Stimulated activated CD8-positive, alpha-beta memory T cell treated with anti-CD3 and anti-CD28 coated beads, Interleukin-7, amount 100 ng/mL, for 1 hour (primary cell): ENCODE measurements at regions not wholly inside any gene's neighbourhood (a gene's known extent, or its start where the extent isn't known, plus 50 kb on each side); places are given as distances from the start of the nearest gene placed in this dataset.
"Not testable (repeated sequence)": the region's sequence is repeated elsewhere in the genome, so short reads cannot be mapped to it uniquely, and the experiment has no call there.

Experiments used
- DNase-seq, 2 donors: peaks; one replicate each; pipeline ENCODE4 v3.0.0-alpha.2; 2020; ENCODE audit warnings: low read depth in 2 of 2

DNA sequence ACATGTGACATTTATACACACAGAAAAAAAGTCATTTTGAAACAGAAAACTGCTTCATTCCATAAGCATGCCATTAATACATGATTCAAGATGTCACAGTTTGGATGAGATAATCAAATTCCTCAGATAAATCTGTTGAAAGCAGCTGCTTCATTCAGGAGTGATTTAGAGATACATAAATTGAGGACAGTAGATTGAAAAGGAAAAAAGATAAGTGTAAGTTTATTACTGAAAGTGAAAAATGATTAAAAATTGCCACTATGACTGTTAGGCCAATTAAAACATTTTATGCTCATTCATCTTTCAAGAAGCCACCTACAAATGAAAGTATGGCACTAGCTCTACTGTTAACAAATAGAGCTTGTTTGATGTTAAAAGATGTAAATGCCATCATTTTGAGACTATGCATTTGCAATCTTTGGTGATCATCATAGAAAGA is 136.9 kb upstream of the CDK6 start:
- no peak for DNase-seq

DNA sequence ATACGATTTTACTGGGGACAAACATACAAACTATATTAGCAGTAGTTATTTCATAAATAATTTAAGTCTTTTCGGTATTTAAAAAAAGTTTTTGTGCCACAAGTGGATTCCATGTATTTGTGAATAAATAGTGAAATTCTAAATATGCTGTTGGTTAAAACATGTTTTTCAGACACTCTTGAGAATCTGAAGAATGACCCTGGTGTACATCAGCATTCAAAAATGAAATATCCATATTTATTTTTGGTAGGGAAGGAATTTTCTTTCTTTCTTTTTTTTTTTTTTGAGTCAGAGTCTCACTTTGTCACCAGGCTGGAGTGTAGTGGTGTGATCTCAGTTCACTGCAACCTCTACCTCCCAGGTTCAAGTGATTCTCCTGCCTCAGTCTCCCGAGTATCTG is 136.1 kb upstream of the CDK6 start:
- no peak for DNase-seq

DNA sequence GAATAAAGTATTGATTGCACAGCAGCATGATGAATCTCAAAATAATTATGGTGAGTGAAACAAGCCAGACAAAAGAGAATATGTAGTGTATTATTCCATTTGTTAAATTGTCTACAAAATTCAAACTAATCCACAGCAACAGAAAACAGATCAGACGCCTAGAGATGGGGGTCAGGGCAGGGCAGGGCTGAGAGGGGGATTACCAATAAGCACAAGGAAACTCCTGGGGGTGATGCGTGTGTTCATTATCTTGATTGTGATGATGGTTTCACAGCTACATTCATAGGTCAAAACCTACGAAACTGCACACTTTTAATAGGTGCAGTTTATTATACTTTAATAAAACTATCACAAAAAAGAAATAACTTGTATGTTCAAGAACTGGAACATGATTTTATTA is 132.7 kb upstream of the CDK6 start:
- no peak for DNase-seq

DNA sequence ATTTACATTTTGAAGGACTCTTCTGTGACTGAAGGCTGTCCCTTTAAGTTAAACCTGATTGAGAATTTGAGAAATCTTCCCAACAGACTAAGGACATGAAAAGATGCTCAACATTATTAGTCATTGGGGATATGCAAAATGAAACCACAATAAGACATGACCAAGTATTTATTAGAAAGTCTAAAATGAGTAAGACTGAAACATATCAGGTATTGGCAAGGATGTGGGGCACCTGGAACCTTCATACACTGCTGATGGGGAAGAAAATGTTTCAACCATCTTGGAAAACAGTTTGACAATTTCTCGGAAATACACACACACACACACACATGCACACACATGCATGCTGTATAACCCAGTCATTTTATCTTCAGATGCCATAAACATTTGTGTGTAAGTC is 132.1 kb upstream of the CDK6 start:
- DNase-seq = no peak

DNA sequence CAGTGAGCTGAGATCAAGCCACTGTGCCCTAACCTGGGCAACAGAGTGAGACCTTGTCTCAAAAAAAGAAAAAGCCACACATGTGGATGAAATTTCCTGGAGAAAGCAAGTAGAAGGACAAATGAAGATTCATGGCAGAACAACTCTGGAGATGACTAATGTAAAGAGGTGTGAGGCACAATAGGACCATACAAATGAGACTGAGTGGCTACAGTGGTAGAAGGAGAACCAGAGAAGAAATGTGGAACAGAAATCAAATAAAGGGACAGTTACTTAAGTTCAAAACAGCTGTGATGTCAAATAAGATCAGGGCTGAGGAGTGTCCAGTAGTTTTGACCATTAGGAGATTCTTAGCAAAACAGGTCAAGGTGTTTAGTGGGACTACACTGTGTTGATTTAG is 130.9 kb upstream of the CDK6 start:
- DNase-seq = no peak

- DNase-seq = no peak
Observed at GRCh38 chr7:92964141-92964540, 127.8 kb upstream of the CDK6 start.

DNA sequence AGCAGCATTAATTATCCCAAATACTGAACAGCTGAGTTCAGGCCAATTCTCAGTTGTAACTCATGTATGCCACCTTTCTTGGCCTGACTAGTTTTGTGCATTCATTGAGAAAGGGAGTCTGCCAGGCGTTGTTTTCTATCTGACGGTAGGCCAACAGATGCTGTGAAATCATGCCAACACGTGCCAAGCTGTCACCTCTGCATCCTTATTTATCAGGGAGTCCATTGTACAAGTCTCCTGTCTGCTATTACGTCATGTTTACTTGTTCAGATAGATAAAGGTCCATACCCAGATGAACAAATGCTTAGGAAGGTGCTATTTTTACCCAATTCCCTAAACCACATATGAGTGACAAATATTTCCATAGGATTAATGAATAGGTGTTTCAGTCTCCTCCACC is 127.2 kb upstream of the CDK6 start:
- DNase-seq = no peak

GRCh38 chr7:92961961-92962360 is 125.6 kb upstream of the CDK6 start:
- no peak for DNase-seq

DNA sequence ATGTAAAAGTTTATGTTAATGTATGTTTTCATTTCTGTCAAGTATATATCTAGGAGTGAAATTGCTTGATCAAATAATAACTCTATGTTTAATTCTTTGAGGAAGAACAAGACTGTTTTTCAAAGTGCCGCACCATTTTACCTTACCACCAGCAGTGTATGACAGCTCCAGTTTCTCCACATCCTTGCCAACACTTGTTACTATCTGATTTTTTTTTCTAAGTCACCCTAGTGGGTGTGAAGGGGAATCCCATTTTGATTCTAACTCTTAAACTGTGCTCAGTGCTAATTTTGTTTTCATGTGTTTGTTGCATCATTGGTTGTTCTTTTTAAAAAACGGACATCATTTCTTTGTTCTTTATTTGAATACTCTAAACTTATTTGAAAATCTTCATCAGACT is 120.2 kb upstream of the CDK6 start:
- DNase-seq = no peak

DNA sequence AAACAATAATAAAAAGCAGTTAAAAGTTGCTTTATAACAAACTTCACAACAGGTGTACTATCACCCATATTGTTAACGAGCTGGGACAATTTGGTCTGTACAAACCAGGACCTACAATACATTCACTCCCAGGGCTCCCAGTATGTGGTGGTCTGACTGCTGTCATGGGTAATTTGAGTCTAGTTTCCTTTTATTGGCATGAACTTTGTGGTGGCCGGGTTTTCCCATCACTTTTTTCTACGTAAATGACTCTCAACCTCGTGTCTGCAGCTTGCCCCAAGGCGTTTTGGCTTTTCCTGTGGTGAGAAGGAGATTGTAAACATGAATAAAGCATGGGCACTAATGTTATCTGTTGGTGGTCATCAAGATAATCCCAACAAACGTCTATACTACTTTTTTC is 118.7 kb upstream of the CDK6 start:
- DNase-seq = no peak

DNA sequence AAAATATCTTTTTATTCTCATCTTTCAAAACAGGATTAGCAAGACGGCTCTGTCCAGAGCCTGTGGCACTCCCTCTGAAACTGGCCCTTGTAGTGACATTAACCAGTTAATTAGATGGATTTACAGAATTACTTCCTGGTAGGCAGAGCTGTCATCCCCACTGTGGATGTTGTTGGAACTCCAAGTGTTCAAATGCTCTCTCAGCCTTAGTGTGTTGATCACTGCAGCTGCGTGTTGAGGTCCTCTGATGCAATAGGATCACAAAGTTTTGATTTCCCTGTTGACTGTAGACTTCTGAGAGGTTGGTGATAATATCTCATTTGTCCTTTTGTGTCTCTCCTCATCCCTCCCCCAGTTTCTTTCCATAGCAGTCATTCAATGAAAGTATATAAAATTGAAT is 117.3 kb upstream of the CDK6 start:
- DNase-seq = no peak

DNA sequence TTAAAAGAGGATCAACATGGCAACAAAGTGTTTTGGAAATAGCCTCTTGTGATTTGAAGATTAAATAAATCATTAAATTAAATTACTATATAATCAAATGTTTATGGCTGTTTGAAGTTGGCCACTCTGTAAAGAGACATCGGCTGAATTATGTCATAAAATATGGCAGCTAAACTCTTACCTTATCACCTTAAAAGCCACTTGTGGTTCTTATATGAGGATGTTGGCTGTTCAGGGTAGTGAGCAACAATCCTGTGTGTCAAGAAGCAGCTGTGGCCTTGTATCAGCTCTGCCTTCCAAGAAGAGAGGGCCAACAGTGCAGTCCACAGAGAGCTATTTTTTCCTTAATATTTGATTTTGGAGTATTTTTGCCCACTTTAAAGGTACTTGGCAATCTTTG is 113.4 kb upstream of the CDK6 start:
- DNase-seq = no peak

GRCh38 chr7:92945840-92946239 is 109.5 kb upstream of the CDK6 start:
- no peak for DNase-seq

DNA sequence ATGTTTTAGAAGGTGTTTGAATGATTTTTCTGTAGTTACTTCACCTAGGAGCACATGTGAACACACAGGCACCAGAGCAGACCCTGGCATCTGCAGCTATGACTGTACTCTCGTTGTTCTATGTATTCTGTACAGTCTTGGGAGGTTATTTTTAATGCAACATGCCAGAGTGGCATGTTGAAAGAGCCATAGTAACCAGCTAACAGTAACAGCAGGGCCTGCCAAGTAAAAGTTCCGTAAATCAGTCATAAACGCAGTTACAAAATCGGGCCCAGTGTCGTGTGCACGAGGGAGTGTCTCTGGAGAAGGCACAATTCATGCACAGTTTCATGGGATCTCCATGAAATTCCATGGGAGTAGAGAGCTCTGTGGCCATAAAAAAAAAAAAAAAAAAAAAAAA is 108.3 kb upstream of the CDK6 start:
- DNase-seq = no peak

GRCh38 chr7:92942706-92943105 is 106.3 kb upstream of the CDK6 start:
- not testable (repeated sequence) for DNase-seq

DNA sequence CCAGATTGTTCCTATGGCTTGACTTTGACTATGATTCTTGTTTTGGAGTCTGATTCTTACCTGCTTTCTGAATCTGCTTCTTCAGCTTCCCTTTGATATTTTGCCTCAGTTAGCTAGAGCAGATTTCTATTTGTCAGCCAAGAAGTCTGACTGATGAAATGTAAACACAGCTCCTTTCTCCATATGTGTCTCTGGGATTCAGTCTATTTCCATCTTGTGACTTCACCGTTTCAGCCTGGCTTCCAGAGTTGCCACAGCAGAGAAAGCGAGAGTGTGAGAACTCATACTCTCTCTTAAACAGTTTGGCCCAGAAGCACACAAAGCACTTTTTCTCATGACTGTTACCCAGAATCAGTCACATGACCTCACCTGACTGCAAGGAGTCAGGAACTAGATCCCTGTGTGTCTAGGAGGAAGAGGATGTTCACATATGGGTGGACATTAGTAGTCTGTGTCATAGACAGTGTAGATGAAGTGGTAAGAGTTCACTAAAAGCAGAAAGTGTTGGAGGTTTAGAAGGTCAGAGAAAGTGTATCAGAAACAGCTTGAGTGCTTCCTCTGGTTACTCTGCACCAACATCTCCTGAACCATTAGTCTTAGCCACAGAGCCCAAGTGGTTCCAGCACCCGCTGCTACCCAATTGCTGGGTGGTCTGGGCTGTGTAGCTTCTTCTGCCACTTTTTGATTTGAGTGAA is 103.4 kb upstream of the CDK6 start:
- no peak for DNase-seq

- no peak for DNase-seq
Observed at GRCh38 chr7:92934096-92934495, 97.7 kb upstream of the CDK6 start.

DNA sequence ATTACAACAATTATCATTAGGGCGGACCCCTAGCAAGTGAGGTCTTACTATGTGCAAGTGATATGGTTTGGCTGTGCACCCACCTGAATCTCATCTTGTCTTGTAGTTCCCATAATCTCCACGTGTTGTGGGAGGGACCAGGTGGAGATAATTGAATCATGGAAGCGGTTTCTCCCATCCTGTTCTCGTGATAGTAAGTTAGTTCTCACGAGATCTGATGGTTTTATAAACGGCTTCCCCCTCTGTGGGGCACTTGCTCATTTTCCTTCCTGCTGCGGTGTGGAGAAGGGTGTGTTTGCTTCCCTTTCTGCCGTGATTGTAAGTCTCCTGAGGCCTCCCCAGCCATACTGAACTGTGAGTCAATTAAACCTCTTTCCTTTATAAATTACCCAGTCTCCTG is 96.1 kb upstream of the CDK6 start:
- DNase-seq = no peak

- no peak for DNase-seq
Observed at GRCh38 chr7:92930404-92930803, 94.0 kb upstream of the CDK6 start.

DNA sequence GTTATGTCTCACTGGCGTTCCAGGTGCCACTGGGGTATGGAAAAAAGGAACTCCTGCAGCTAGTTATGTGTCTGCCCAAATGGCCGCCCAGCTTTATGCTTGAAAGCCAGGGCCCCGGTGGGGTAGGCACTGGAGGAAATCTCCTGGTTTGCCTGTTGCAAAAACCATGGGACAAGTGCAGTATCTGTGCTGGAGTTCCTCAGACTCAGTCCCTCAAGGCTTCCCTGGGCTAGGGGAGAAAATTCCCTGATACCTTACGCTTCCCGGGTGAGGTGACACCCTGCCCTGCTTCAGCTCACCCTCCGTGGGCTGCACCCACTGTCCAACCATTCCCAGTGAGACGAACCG is 90.3 kb upstream of the CDK6 start:
- DNase-seq = no peak

- no peak for DNase-seq
Observed at GRCh38 chr7:92925876-92926696, 89.7 kb upstream of the CDK6 start.

GRCh38 chr7:92924800-92925199 is 88.4 kb upstream of the CDK6 start:
- no peak for DNase-seq

DNA sequence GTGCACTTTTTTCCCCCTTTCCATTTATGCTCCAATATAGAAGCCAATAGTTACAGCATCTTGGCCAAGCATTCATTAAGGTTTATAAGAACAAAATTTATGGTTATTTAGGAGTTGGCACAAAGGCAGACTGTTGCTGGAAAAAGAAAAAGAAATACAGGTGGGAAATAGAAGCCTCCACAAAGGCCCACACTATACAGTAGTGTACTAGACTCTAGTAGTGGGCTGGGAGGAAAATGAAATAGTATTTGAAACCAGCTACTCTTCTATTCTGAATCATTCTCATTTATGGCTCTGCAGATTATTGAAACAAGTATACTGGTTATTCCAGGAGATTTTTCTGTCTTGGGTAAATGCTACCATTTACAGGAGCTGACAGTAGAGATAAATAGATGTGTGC is 80.9 kb upstream of the CDK6 start:
- DNase-seq = no peak

GRCh38 chr7:92916770-92917224 is 80.4 kb upstream of the CDK6 start:
- no peak for DNase-seq
